GM11168 (cell line): ENCODE measurements at regions not wholly inside any gene's neighbourhood (a gene's known extent, or its start where the extent isn't known, plus 50 kb on each side); places are given as distances from the start of the nearest gene placed in this dataset.
"Not testable (repeated sequence)": the region's sequence is repeated elsewhere in the genome, so short reads cannot be mapped to it uniquely, and the experiment has no call there.

Experiments
- in situ Hi-C: fragments of 300-500 bp; cut with MboI; formaldehyde crosslinking; loops from one replicate; pipeline ENCODE4 v1.12.0; 2022; ENCODE audit warnings: low sequenced_read_pairs; ENCODE audit not compliant: unreplicated experiment

GRCh38 chr7:39758234-39758970, 135.0 kb downstream of the RALA start:
- in situ Hi-C loops = no loop called here

DNA sequence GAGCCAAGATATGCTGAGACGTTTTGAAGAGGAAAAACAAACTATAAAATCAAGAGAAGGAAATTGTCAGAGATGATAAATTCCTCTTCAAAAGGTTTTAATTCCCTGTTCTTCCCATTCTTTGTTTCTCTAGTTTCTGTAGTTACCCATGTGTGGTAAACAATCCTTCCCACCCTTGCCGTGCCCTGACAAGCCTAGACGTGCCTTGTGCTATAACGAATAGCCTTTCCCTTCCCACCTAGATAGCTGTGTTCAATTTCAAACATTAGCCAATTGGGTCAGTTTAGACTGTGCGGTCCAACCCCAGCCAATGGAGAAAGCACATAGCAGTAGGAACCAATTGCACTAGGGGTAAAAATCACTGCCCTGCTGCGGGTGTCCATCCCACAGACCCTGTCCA, 138.1 kb downstream of the RALA start:
- in situ Hi-C loops = no loop called here

DNA sequence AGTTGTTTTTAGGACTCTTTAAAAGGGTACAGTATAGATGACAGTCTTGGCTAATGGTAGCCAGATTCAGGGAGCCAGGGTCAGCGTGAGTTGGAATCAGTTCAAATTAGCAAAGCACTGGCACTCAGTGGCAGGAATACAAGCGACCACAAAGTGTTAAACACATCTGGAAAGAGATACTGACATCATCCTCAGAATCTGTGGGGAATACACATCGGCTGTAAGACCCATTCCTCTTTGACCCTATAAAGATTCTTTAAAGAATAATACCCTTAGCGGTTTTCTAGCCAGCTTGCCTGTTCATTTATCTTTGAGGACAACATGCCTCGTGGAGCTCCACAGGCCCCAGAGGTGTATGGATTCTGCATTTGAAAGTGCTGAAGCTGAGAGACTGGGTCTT, 139.1 kb downstream of the RALA start:
- in situ Hi-C loops = not testable (repeated sequence)

DNA sequence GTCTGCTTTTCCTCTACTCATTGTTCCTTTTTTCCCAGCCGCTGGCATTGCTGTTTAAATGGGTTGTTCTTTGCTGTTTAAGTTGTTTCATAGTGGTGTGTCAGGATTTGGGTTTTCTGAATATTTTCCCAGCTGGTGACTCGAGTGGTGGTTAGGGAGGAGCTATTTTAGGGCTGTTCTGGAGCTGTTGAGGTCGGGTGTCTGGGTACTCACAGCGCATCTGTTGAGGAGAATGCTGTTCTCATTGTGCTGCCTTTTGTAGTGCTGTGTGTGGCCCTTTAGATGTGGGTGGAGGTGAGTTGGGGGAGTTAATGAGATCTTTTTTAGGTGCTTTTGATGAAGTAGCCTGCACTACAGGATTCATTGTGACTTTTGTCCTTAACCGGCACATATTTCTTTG, 139.5 kb downstream of the RALA start:
- in situ Hi-C loops = not testable (repeated sequence)

DNA sequence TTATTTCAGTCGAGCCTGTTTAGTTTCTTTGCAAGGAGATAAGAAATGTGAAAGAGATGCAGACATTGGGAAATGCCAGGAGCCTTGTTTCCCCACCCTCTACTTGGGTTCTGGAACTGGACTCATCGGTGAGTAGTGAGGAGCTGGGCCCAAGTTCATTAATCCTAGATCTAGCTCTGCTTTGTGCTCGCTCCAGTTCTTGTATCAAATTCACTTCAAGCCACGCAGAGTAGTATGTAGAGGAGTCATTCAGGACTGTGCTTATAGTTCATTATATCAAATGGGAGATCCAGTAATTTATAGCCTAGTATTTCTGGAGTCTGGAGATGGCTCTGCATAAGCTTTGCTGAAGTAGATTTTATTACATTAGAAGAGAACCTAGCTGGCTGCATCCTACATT, 142.5 kb downstream of the RALA start:
- in situ Hi-C loops = not testable (repeated sequence)

GRCh38 chr7:39768439-39768838, 145.1 kb downstream of the RALA start:
- in situ Hi-C loops = not testable (repeated sequence)

GRCh38 chr7:39774341-39774851, 151.0 kb downstream of the RALA start:
- in situ Hi-C loops = not testable (repeated sequence)

GRCh38 chr7:39781557-39781956, 158.2 kb downstream of the RALA start:
- in situ Hi-C loops = not testable (repeated sequence)

DNA sequence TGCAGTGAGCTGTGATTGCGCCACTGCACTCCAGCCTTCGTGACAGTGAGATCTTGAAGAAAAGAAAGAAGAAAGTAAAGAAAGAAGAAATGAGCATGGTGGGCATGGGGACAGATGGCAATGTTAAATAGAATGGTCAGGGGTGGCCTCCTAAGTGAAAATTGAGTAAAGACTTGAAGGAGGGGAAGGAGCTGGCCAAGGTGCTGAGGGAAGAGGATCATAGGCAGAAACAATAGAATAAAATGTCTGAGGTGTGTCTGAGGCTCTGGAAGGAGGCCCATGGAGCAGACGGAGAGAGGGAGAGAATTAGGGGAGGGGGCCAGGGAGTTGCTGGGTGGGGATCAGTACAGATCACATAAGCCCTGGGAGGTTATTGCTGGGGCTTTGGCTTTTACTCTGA, 163.1 kb downstream of the RALA start:
- in situ Hi-C loops = not testable (repeated sequence)

- in situ Hi-C loops = not testable (repeated sequence)
Observed at GRCh38 chr7:39791035-39791434, 159.0 kb upstream of the CDK13 start.

DNA sequence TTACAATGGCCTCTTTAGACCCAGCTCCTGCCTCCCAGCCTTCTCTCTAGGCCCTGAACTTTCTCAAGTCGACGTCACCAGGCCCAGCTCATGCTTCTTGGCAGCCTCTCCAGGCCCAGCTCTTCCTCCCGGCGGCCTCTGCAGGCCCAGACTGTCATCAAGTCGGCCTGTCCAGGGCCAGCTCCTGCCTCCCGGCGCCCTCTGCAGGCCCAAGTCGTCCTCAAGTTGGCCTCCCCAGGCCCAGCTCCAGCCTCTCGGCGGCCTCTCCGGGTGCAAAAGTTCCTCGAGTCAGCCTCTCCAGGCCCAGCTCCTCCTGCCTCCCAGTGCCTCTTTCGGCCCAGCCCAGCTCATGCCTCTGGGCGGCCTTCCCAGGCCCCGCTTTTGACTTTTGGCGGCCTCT, 158.1 kb upstream of the CDK13 start:
- in situ Hi-C loops = not testable (repeated sequence)

- in situ Hi-C loops = not testable (repeated sequence)
Observed at GRCh38 chr7:39793026-39793425, 157.0 kb upstream of the CDK13 start.

GRCh38 chr7:39793851-39794250, 156.2 kb upstream of the CDK13 start:
- in situ Hi-C loops = not testable (repeated sequence)

- in situ Hi-C loops = not testable (repeated sequence)
Observed at GRCh38 chr7:39796947-39797346, 153.1 kb upstream of the CDK13 start.

GRCh38 chr7:39798077-39798476, 152.0 kb upstream of the CDK13 start:
- in situ Hi-C loops = not testable (repeated sequence)

DNA sequence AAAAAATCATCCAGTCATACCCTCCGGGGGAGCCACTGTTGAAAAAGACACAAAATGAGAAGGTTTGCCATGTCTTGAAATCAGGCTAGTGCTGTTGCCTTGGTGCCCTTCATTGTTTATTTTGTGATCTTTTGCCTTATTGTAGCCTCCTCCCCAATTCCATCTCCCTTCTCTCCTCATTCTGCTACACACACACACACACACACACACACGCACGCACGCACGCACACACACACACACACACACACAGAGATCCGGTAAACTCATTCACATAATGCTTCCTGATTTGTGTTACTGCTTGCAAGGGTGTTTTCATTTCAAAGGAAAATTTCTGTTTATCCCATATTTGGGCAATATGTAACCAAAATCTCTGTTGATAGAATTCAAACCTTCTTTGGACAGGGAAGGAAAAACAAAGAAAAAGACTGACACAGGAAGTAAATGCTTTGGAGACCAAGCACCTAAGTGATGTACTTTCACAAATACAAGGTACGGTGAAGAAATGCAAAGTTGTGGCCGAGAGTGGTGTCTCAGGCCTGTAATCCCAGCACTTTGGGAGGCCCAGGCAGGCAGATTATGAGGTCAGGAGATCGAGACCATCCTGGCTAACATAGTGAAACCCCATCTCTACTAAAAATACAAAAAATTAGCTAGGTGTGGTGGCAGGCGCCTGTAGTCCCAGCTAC, 141.1 kb upstream of the CDK13 start:
- in situ Hi-C loops = no loop called here

DNA sequence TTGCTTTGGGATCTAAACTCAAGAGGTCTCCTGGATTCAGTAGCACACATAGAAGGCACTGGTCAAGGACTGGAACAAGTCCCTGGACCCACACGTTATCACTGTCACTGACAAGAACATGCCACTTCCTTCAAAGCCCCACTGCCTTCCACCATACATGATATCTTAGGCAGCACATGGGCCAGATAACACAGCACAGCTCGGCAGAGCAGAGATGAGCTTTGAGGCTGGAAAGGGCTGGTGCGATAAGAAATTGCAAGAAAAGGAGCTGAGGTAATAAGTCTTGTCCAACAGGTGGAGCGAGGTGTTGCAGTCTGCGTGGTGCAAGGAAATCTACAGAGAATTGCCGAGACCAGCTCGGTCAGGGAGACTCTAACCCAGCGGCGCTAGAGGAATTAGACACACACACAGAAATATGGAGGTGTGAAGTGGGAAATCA, 139.8 kb upstream of the CDK13 start:
- in situ Hi-C loops = no loop called here

- in situ Hi-C loops = no loop called here
Observed at GRCh38 chr7:39810710-39811109, 139.3 kb upstream of the CDK13 start.

DNA sequence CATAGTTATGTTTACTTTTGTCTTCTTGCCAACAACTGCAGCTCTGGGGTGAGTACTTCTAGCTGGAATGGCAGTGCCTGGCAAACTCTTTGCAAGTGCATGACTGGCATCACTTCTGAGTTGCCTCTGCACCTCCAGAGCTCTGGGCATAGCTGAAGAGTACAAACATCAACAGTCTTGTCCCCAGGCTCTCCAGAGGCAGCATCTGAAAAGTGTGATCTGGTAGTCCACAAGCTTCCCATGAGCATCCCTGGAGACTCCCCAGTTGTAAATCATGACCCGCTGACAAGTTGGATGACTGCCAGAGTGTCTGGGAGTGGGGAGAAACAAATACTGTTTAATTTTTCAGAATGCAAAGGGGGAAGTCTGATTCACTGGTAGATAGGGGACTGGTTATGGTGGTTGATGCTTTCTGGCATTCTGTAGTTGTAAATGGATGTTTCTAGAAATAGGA, 138.9 kb upstream of the CDK13 start:
- in situ Hi-C loops = no loop called here

DNA sequence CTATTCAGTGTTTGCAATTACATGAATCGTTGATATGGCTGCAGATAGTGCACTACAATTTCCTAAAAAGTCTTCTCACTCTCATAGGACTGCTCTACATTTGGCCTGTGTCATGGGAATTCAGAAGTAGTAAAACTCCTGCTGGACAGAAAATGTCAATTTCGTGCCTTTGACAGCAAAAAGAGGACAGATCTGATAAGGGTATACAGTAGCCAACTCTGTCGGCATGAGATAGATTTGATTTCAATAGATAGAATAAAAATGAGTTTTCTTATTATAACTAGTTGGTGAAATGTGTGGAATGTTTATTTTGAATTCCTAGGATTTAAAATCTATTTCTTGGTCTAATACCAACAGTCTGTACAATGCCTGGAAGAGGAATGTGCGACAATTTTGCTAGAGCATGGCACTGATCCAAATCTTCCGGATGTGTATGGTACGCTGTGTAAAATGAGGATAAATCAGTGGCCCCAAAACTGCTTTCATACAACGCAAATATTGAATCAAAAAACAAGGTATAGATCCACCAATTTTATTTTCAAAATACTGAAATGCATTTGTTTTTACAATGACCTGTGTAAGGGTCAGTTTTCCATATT, 133.5 kb upstream of the CDK13 start:
- in situ Hi-C loops = no loop called here

DNA sequence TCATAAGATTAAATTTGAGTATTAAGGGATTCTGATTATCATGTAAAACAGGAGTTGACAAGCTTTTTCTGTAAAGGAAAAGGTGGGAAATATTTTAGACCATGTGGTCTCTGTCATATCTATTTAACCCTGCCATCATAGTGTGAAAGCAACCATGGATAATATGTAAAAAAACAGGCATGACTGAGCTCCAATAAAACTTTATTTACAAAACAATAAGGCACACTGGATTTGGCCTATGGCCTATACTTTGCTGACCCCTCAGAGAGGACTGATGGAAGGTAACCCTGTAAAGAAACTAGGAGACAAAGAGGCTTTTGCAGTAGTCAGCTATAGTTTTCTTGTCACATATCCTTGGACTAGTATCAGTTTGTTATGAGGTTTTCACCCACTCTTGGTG, 130.5 kb upstream of the CDK13 start:
- in situ Hi-C loops = no loop called here
